Liver (tissue), 3 donors: ENCODE measurements at regions not wholly inside any gene's neighbourhood (a gene's known extent, or its start where the extent isn't known, plus 50 kb on each side); places are given as distances from the start of the nearest gene placed in this dataset.

Experiments
- RAD21 ChIP-seq, 2 donors: IDR thresholded peaks; 2 replicates each; pipeline ENCODE4 v1.6.1; 2016; ENCODE audit warnings: antibody characterized with exemption in 2 of 2, mild to moderate bottlenecking in 2 of 2
- TF ChIP-seq, protein P1 (sequence below): fragments of 150-350 bp; IDR thresholded peaks from 2 replicates; pipeline ENCODE4 v1.5.1; 2017; ENCODE audit warnings: improper control_type of control experiment, low read depth, low read length; ENCODE audit not compliant: missing input control
- donor health status: healthy.
- donor health status: healthy.

DNA sequence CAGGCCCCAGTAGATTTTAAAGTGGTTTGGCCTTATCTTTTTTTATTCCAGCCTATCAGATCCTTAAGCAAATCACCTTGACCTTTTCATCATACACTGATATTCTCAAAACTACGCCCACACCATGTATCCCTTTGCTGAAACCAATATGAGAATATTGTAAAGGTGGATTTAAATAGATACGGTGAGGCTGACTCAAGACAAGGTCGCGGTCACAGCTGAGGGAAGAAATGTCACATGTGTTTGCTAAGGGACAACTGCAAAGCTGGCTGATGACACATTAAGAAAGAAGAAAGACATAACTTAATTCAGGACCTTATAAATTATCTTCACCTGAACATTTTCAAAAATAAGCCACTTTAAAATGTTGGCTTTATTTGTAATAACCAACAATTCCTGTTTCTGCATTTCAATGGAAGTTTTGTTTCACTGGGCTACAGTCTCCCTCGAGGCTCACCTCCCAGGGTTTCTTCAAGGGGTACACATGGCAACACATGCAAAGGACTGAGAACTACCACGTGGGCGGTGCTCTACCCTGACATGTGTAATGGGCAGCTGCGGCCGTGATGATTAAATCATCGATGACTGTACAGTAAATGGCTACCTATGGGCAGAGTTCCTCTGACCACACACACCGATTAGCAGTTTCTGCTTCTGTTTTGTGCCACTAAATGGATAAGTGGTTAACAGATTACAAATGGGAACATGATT lies 189.5 kb downstream of the SIPA1L2 start:
- TF ChIP-seq, protein P1, sequence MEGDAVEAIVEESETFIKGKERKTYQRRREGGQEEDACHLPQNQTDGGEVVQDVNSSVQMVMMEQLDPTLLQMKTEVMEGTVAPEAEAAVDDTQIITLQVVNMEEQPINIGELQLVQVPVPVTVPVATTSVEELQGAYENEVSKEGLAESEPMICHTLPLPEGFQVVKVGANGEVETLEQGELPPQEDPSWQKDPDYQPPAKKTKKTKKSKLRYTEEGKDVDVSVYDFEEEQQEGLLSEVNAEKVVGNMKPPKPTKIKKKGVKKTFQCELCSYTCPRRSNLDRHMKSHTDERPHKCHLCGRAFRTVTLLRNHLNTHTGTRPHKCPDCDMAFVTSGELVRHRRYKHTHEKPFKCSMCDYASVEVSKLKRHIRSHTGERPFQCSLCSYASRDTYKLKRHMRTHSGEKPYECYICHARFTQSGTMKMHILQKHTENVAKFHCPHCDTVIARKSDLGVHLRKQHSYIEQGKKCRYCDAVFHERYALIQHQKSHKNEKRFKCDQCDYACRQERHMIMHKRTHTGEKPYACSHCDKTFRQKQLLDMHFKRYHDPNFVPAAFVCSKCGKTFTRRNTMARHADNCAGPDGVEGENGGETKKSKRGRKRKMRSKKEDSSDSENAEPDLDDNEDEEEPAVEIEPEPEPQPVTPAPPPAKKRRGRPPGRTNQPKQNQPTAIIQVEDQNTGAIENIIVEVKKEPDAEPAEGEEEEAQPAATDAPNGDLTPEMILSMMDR, result no peak
- no peak for TF ChIP-seq RAD21 (IDR thresholded peaks at IDR 0.05)
